ENCODE measurements at regions not wholly inside any gene's neighbourhood (a gene's known extent, or its start where the extent isn't known, plus 50 kb on each side); places are given as distances from the start of the nearest gene placed in this dataset.
"Not testable (repeated sequence)": the region's sequence is repeated elsewhere in the genome, so short reads cannot be mapped to it uniquely, and the experiment has no call there.

DNA sequence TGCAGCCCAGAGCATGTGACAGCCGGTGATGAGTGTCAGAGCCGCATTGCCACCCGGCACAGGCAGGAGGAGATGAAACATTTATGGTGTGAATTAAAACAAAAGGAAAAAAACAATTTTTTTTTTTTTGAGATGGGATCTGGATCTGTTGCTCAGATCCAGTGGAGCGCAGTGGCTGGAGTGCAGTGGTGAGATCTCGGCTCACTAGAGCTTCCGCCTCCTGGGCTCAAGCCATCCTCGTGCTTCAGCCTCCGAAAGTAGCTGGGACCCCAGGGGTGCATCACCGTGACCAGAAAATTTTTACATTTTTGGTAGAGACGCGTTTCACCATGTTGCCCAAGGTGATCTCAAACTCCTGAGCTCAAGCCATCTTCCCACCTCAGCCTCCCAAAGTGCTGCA lies 182.1 kb upstream of the SALL3 start:
- ChIA-PET POLR2A (ENCODE audit: low non-redundant PET) (no interaction called here), CTCF (no interaction called here)
- intact Hi-C loops (cut with micrococcal nuclease; ENCODE audit: unreplicated experiment) = no loop called here
- TF ChIP-seq, protein P1, sequence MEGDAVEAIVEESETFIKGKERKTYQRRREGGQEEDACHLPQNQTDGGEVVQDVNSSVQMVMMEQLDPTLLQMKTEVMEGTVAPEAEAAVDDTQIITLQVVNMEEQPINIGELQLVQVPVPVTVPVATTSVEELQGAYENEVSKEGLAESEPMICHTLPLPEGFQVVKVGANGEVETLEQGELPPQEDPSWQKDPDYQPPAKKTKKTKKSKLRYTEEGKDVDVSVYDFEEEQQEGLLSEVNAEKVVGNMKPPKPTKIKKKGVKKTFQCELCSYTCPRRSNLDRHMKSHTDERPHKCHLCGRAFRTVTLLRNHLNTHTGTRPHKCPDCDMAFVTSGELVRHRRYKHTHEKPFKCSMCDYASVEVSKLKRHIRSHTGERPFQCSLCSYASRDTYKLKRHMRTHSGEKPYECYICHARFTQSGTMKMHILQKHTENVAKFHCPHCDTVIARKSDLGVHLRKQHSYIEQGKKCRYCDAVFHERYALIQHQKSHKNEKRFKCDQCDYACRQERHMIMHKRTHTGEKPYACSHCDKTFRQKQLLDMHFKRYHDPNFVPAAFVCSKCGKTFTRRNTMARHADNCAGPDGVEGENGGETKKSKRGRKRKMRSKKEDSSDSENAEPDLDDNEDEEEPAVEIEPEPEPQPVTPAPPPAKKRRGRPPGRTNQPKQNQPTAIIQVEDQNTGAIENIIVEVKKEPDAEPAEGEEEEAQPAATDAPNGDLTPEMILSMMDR (conservative IDR thresholded peaks at IDR 0.05; ENCODE audit: low read depth, low read length) = no peak
- TF ChIP-seq EZH2 (IDR thresholded peaks at IDR 0.05; ENCODE audit: borderline replicate concordance, low read depth, low read length, poor library complexity, severe bottlenecking) = no peak
- DNase-seq (ENCODE audit: low spot score) = no peak
- Histone ChIP-seq H3K4me1 (ENCODE audit: insufficient read depth, low read length, poor library complexity, severe bottlenecking) (no peaks in the 10 kb centered on the region), H3K4me3 (ENCODE audit: low read depth, low read length, poor library complexity, severe bottlenecking) (no peak overlapping the region), H3K36me3 (ENCODE audit: insufficient read depth, low read length, poor library complexity, severe bottlenecking) (no peaks in the 10 kb centered on the region), H3K27ac (ENCODE audit: low read depth, low read length, poor library complexity, severe bottlenecking) (no peak overlapping the region), H3K9me3 (ENCODE audit: low read depth, low read length, poor library complexity, severe bottlenecking) (no peaks in the 10 kb centered on the region), H3K27me3 (replicated peaks; ENCODE audit: insufficient read depth, low read depth, low read length, poor library complexity) (no peaks in the 10 kb centered on the region)
- BruUV-seq (replicated peaks) = no TSS peak

- Histone ChIP-seq H3K27ac (ENCODE audit: low read depth, low read length, poor library complexity, severe bottlenecking) (no peak overlapping the region), H3K9me3 (ENCODE audit: low read depth, low read length, poor library complexity, severe bottlenecking) (no peaks in the 10 kb centered on the region), H3K36me3 (ENCODE audit: insufficient read depth, low read length, poor library complexity, severe bottlenecking) (no peaks in the 10 kb centered on the region), H3K27me3 (replicated peaks; ENCODE audit: insufficient read depth, low read depth, low read length, poor library complexity) (no peaks in the 10 kb centered on the region), H3K4me1 (ENCODE audit: insufficient read depth, low read length, poor library complexity, severe bottlenecking) (no peaks in the 10 kb centered on the region), H3K4me3 (ENCODE audit: low read depth, low read length, poor library complexity, severe bottlenecking) (no peak overlapping the region)
- intact Hi-C loops (cut with micrococcal nuclease; ENCODE audit: unreplicated experiment) = no loop called here
- BruUV-seq (replicated peaks) = no TSS peak
- ChIA-PET CTCF (no interaction called here), POLR2A (ENCODE audit: low non-redundant PET) (no interaction called here)
- TF ChIP-seq EZH2 (IDR thresholded peaks at IDR 0.05; ENCODE audit: borderline replicate concordance, low read depth, low read length, poor library complexity, severe bottlenecking) = no peak
- TF ChIP-seq, protein P1 (conservative IDR thresholded peaks at IDR 0.05; ENCODE audit: low read depth, low read length) = no peak
- DNase-seq (ENCODE audit: low spot score) = no peak
These were observed 181.0 kb upstream of the SALL3 start for GRCh38 chr18:78798402-78799175.

DNA sequence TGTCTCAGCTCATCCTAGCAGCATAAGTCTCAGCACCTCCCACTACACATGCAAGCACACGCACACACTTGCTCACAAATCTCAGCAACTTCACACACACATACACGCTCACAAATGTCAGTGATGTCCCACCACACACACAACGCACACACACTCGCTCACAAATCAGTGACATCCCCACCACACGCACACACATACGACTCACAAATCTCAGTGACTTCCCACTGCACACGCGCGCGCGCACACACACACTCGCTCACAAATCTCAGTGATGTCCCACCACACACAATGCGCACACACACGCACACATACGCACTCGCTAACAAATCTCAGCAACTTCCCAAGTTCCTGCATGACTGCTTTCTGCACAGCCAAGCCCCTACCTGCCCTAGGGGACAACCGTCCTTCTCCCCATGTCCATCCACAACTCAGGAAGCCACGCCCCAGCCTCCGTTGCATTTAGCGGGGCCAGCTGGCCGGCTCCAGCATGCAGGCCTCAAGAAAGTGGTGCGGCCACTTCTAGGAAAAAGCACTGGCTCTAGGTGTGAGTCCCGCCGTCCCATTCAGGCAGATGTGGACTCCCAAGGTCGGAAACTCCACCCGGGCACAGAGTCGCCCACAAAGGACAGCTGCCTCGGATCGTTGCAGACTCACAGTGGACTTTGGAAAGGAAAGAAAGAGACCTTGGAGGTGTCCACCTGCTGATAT lies 180.1 kb upstream of the SALL3 start:
- intact Hi-C loops (cut with micrococcal nuclease; ENCODE audit: unreplicated experiment) = no loop called here
- no peak for DNase-seq (ENCODE audit: low spot score)
- CTCF ChIA-PET = no interaction called here
- H3K9me3 ChIP-seq (ENCODE audit: low read depth, low read length, poor library complexity, severe bottlenecking) = no peaks in the 10 kb centered on the region
- TF ChIP-seq, protein P1 (conservative IDR thresholded peaks at IDR 0.05; ENCODE audit: low read depth, low read length) = no peak
- no peak for TF ChIP-seq EZH2 (IDR thresholded peaks at IDR 0.05; ENCODE audit: borderline replicate concordance, low read depth, low read length, poor library complexity, severe bottlenecking)
- H3K27me3 ChIP-seq (replicated peaks; ENCODE audit: insufficient read depth, low read depth, low read length, poor library complexity) = no peaks in the 10 kb centered on the region
- H3K27ac ChIP-seq (ENCODE audit: low read depth, low read length, poor library complexity, severe bottlenecking) = no peak overlapping the region
- H3K4me3 ChIP-seq (ENCODE audit: low read depth, low read length, poor library complexity, severe bottlenecking) = no peak overlapping the region
- no peaks in the 10 kb centered on the region for H3K4me1 ChIP-seq (ENCODE audit: insufficient read depth, low read length, poor library complexity, severe bottlenecking)
- no TSS peak for BruUV-seq (replicated peaks)
- POLR2A ChIA-PET (ENCODE audit: low non-redundant PET) = no interaction called here
- no peaks in the 10 kb centered on the region for H3K36me3 ChIP-seq (ENCODE audit: insufficient read depth, low read length, poor library complexity, severe bottlenecking)

DNA sequence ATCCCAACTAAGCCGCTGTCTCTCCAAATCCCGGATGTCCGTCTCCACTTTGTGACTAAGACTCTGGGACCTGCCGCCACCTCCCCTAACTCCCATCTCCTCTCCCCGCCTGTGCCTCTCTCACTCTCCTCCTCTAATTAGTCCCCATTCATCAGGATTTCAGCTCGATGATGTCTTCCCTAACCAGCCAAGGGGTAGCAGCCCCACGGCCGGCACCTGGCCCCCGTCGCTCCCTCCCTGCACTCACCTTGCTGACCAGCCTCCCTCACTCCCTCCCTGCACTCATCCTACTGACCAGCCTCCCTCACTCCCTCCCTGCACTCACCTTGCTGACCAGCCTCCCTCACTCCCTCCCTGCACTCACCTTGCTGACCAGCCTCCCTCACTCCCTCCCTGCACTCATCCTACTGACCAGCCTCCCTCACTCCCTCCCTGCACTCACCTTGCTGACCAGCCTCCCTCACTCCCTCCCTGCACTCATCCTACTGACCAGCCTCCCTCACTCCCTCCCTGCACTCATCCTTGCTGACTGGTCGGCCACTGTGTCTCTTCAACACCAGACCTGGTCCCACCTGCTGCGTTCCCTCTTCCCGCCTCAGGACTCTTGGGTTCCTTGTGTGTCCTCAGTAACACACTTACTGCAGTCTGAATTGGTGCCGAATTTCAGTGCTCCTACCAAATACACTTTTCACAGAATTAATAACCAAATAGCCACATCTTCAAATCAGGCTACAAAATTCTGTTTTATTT lies 179.3 kb upstream of the SALL3 start:
- H3K27ac ChIP-seq (ENCODE audit: low read depth, low read length, poor library complexity, severe bottlenecking); H3K4me3 ChIP-seq (ENCODE audit: low read depth, low read length, poor library complexity, severe bottlenecking); POLR2A ChIA-PET (ENCODE audit: low non-redundant PET); H3K27me3 ChIP-seq (replicated peaks; ENCODE audit: insufficient read depth, low read depth, low read length, poor library complexity); H3K4me1 ChIP-seq (ENCODE audit: insufficient read depth, low read length, poor library complexity, severe bottlenecking); BruUV-seq (replicated peaks); H3K9me3 ChIP-seq (ENCODE audit: low read depth, low read length, poor library complexity, severe bottlenecking); CTCF ChIA-PET; H3K36me3 ChIP-seq (ENCODE audit: insufficient read depth, low read length, poor library complexity, severe bottlenecking); intact Hi-C loops (cut with micrococcal nuclease; ENCODE audit: unreplicated experiment); DNase-seq (ENCODE audit: low spot score): not testable (repeated sequence)
